ENCODE measurements at regions not wholly inside any gene's neighbourhood (a gene's known extent, or its start where the extent isn't known, plus 50 kb on each side); places are given as distances from the start of the nearest gene placed in this dataset.

- H3K4ac ChIP-seq (ENCODE audit: low read depth, low read length), result no peak overlapping the region
- no peak overlapping the region for H2BK120ac ChIP-seq (ENCODE audit: low read depth, low read length)
- dilution Hi-C loops (cut with HindIII; ENCODE audit: low sequenced_read_pairs, unreplicated experiment), result no loop called here
- H3K9me1 ChIP-seq (ENCODE audit: insufficient read depth, low read length), result no peaks in the 10 kb centered on the region
- no peak overlapping the region for H2AFZ ChIP-seq (replicated peaks; ENCODE audit: low read length, poor library complexity)
- no peak overlapping the region for H2AK9ac ChIP-seq (replicated peaks; ENCODE audit: low read depth, low read length, poor library complexity)
- H3K27me3 ChIP-seq (ENCODE audit: control insufficient read depth, insufficient read depth, low read length), result no peaks in the 10 kb centered on the region
- no peak overlapping the region for H2BK20ac ChIP-seq (ENCODE audit: low read depth, low read length)
- no peak overlapping the region for H3K14ac ChIP-seq (replicated peaks; ENCODE audit: low read depth, low read length)
- ChIA-PET POLR2A (ENCODE audit: unreplicated experiment) (no interaction called here), CTCF (no interaction called here)
- H4K8ac ChIP-seq (ENCODE audit: low read depth in 2 of 2, low read length in 2 of 2), result no peak overlapping the region
- no peak for TF ChIP-seq CEBPB (IDR thresholded peaks at IDR 0.05; ENCODE audit: low read depth, low read length)
- TF ChIP-seq USF2 (IDR thresholded peaks at IDR 0.05; ENCODE audit: low read depth, low read length), result no peak
- no peak for TF ChIP-seq CHD1 (IDR thresholded peaks at IDR 0.05; ENCODE audit: low read depth, low read length)
- no peak for TF ChIP-seq NFE2L2 (IDR thresholded peaks at IDR 0.05; ENCODE audit: low read depth, low read length)
- no peak for TF ChIP-seq MXI1 (IDR thresholded peaks at IDR 0.05; ENCODE audit: borderline replicate concordance, low read depth, low read length)
- TF ChIP-seq RFX5 (IDR thresholded peaks at IDR 0.05; ENCODE audit: low read depth, low read length), result no peak
- no peak for TF ChIP-seq MAZ (IDR thresholded peaks at IDR 0.05; ENCODE audit: borderline replicate concordance, low read depth, low read length)
- TF ChIP-seq FOS (IDR thresholded peaks at IDR 0.05; ENCODE audit: low read depth, low read length), result no peak
- no peak for TF ChIP-seq POLR2A (IDR thresholded peaks at IDR 0.05; ENCODE audit: low read depth, low read length)
- TF ChIP-seq SMC3 (IDR thresholded peaks at IDR 0.05; ENCODE audit: low read depth, low read length), result no peak
- no peaks in the 10 kb centered on the region for H3K36me3 ChIP-seq (ENCODE audit: control insufficient read depth, insufficient read depth, low read length)
- H3K9me3 ChIP-seq (ENCODE audit: control insufficient read depth, insufficient read depth, low read length), result peaks cover 14% of the 10 kb centered on the region
- no peak overlapping the region for H3K23ac ChIP-seq (ENCODE audit: low read depth, low read length)
- no peak overlapping the region for H3K4me2 ChIP-seq (ENCODE audit: low read depth, low read length)
- intact Hi-C loops (cut with micrococcal nuclease), result no loop called here
- H2BK5ac ChIP-seq (ENCODE audit: low read depth, low read length, poor library complexity, severe bottlenecking), result no peak overlapping the region
- no peak overlapping the region for H4K91ac ChIP-seq (ENCODE audit: insufficient read depth, low read depth, low read length)
- H2AK5ac ChIP-seq (ENCODE audit: low read depth, low read length), result no peak overlapping the region
- H4K5ac ChIP-seq (ENCODE audit: low read depth, low read length), result no peak overlapping the region
- no peak overlapping the region for H2BK15ac ChIP-seq (ENCODE audit: low read depth, low read length)
- no peak overlapping the region for H3K56ac ChIP-seq (ENCODE audit: extremely low read depth, insufficient read depth, low read length)
- no peak overlapping the region for H3K27ac ChIP-seq (ENCODE audit: insufficient read depth, low read length)
- WGBS, 2 experiments (ENCODE audit: extremely low coverage in 2 of 2, insufficient read length in 1 of 2), result 40% methylated on average over 1 of the region's 7 CpGs; no CpG with 5 or more reads in 1 of the 2 experiments
- no peak overlapping the region for H3K18ac ChIP-seq (ENCODE audit: low read depth, low read length)
- in situ Hi-C loops (cut with MboI; ENCODE audit: low sequenced_read_pairs), result no loop called here
- H3K79me1 ChIP-seq (ENCODE audit: low read depth in 1 of 2, low read length in 2 of 2), result no peaks in the 10 kb centered on the region
- no peak overlapping the region for H3K9ac ChIP-seq (ENCODE audit: low read depth, low read length)
- DNase-seq (no peak), ATAC-seq (ENCODE audit: low read depth) (no peak)
- BruUV-seq (replicated peaks), result no TSS peak
- H3K4me3 ChIP-seq (ENCODE audit: insufficient read depth, low read depth, low read length), result no peak overlapping the region
- H3K4me1 ChIP-seq (ENCODE audit: control insufficient read depth, insufficient read depth, low read length), result no peaks in the 10 kb centered on the region
- H4K20me1 ChIP-seq (ENCODE audit: insufficient read depth, low read length), result no peaks in the 10 kb centered on the region
Observed at GRCh38 chr14:98498019-98498885, 773.7 kb downstream of the BCL11B start.

Measured in IMR-90 (cell line).